Testis (tissue), 2 donors: ENCODE measurements at regions not wholly inside any gene's neighbourhood (a gene's known extent, or its start where the extent isn't known, plus 50 kb on each side); places are given as distances from the start of the nearest gene placed in this dataset.

Source experiments
- DNase-seq: peaks from one replicate; pipeline ENCODE4 v3.0.0-alpha.2; 2019
- H3K27ac ChIP-seq, 2 donors: fragments of 200-600 bp; sonication (generic); one replicate each; pipeline ENCODE4 v1.5.1; 2019
- H3K27me3 ChIP-seq: fragments of 200-600 bp; sonication (generic); one replicate; pipeline ENCODE4 v1.5.1; 2019
- H3K36me3 ChIP-seq: fragments of 200-600 bp; sonication (generic); one replicate; pipeline ENCODE4 v1.5.1; 2017; ENCODE audit warnings: low read depth; ENCODE audit errors: missing control alignments
- H3K4me1 ChIP-seq: fragments of 200-600 bp; sonication (generic); one replicate; pipeline ENCODE4 v1.5.1; 2019
- H3K4me3 ChIP-seq, 2 donors: fragments of 200-600 bp; sonication (generic); one replicate each; pipeline ENCODE4 v1.5.1; 2017 to 2019
- H3K9me3 ChIP-seq: fragments of 200-600 bp; sonication (generic); one replicate; pipeline ENCODE4 v1.5.1; 2017
- POLR2A ChIP-seq: fragments of 450-650 bp; IDR thresholded peaks from one replicate; pipeline ENCODE4 v1.6.1; 2017; ENCODE audit warnings: antibody characterized with exemption, mild to moderate bottlenecking, moderate library complexity
- WGBS, 2 donors: methylation state at CpG; one replicate each; pipeline ENCODE4 v1.1.5; 2018; 5-methylcytosine and 5-hydroxymethylcytosine counted together
- intact Hi-C: fragments of 100-400 bp; cut with DNase I; formaldehyde crosslinking; loops from one replicate; pipeline ENCODE4 v1.15.1; 2023; ENCODE audit warnings: low total_unique reads
- TF ChIP-seq, protein P1 (sequence below), 3 experiments: fragments of 450-650 bp in 2 of 3; fragments of 200-600 bp in 1 of 3; sonication (generic) in 1 of 3; IDR thresholded peaks; one replicate each; pipeline ENCODE4 v1.5.1; 2016 to 2019; ENCODE audit warnings: antibody characterized with exemption in 3 of 3, mild to moderate bottlenecking in 2 of 3, moderate library complexity in 1 of 3

DNA sequence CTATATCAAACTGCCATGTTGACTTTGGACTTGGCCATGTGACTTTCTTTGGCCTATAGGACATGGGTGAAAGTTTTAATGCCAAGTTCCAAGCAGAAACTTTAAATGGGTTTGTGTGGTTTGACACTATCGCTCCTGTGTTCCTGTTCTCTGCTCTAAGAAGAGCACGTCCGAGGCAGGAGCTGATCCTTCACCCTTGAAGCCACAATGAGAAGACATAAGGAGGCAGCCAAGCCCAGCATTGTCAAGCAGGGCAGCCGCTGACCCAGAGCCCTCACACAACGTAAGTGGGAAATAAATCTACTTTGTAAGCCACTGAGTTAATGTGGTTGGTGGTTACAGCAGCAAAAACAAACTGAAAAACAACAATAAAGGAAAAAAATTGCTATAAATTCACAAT lies 422.4 kb downstream of the PID1 start:
- intact Hi-C loops: no loop called here
- Histone ChIP-seq H3K27me3 (no peaks in the 10 kb centered on the region), H3K36me3 (no peaks in the 10 kb centered on the region), H3K4me3 (no peak overlapping the region), H3K4me1 (no peaks in the 10 kb centered on the region), H3K27ac (no peak overlapping the region), H3K9me3 (no peaks in the 10 kb centered on the region)
- 74 to 77% methylated on average over 5 of the region's 5 CpGs for WGBS, 2 donors
- DNase-seq: no peak
- no peak for TF ChIP-seq POLR2A
- TF ChIP-seq, protein P1, sequence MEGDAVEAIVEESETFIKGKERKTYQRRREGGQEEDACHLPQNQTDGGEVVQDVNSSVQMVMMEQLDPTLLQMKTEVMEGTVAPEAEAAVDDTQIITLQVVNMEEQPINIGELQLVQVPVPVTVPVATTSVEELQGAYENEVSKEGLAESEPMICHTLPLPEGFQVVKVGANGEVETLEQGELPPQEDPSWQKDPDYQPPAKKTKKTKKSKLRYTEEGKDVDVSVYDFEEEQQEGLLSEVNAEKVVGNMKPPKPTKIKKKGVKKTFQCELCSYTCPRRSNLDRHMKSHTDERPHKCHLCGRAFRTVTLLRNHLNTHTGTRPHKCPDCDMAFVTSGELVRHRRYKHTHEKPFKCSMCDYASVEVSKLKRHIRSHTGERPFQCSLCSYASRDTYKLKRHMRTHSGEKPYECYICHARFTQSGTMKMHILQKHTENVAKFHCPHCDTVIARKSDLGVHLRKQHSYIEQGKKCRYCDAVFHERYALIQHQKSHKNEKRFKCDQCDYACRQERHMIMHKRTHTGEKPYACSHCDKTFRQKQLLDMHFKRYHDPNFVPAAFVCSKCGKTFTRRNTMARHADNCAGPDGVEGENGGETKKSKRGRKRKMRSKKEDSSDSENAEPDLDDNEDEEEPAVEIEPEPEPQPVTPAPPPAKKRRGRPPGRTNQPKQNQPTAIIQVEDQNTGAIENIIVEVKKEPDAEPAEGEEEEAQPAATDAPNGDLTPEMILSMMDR (IDR thresholded peaks at IDR 0.05): no peak

DNA sequence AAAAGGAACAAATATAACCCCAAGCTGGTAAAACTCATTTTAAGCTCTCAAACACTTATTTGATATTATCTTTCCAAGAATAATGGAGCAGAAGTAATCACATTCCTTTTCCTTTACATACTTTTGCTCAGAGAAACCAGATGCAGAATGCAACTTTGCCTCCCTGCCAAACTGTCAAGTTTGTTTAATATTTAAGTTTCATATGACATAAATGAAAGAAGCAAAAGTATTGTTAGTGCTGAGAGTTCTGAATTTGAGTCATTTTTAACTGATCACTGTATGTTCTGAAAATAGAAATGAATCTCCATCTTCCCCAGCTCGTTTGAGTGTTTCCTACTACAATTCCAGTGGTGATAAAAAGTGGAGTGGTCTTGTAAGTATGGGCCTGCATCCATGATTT lies 423.4 kb downstream of the PID1 start:
- DNase-seq: no peak
- TF ChIP-seq, protein P1 (IDR thresholded peaks at IDR 0.05): no peak
- no peak for TF ChIP-seq POLR2A
- WGBS, 2 donors: 21 to 36% methylated on average over 1 of the region's 1 CpG
- no peak overlapping the region for H3K27ac ChIP-seq
- no peak overlapping the region for H3K4me3 ChIP-seq
- H3K27me3 ChIP-seq: no peaks in the 10 kb centered on the region
- intact Hi-C loops: no loop called here
- no peaks in the 10 kb centered on the region for H3K36me3 ChIP-seq
- no peaks in the 10 kb centered on the region for H3K4me1 ChIP-seq
- no peaks in the 10 kb centered on the region for H3K9me3 ChIP-seq

DNA sequence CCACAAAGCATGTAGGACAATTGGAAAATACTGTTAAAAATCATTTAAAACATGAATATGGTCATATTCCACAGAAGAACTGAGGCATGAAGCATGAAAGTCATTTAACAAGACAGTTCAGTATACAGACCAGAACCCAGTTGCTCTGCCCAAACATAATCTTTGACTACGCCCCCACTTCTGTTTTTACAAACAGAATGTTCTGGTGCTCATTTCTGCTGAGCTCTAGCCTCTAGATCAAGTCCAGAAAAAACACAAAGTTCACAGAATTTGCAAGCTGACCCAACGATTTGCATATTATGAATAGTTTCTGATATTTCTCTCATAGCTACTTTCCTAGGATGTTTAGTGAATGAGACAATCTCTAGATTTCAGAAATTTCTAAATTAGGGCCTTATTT lies 424.9 kb downstream of the PID1 start:
- no peak for TF ChIP-seq POLR2A
- TF ChIP-seq, protein P1 (IDR thresholded peaks at IDR 0.05): no peak
- intact Hi-C loops: no loop called here
- Histone ChIP-seq H3K4me3 (no peak overlapping the region), H3K27ac (peak overlapping the region in 1 of 2 donors; percentile 47), H3K9me3 (no peaks in the 10 kb centered on the region), H3K27me3 (no peaks in the 10 kb centered on the region), H3K36me3 (no peaks in the 10 kb centered on the region), H3K4me1 (no peaks in the 10 kb centered on the region)
- DNase-seq: peak; percentile 24
- 42 to 50% methylated on average over 2 of the region's 2 CpGs for WGBS, 2 donors

DNA sequence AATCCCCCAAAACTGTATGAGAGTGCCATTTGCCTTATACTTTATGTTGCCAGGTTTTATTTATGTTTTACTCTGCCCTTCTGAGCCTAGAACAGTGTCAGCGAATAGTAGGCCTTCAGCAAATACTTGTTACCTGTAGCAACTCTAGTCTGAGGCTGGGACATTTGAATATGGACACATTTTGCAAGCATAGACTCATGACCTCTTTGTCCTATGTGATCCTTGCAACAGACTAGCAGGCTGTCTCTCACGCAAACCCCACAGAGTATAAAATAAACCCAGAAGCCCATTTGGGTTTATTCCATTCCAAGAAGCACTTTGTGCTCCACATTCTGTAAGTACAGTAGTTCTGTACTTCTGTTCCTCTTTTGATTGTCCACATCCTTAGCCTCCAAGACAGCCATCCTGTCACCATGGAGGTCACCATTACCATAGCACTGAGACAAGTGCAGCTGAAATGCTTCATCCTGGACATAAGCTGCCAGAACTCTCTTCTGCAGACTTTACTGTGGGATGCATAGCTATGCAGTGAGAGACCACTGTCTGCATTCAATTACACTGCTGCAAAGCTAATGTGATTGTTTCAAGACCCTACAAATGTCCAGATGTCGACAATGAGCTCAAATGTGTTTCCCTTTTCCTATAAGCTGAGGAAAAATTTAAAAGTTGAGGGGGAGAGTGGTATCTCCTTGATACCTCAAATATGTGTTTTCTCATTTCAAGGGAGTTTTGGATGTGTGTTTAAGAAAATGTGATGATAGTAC lies 425.7 kb downstream of the PID1 start:
- H3K9me3 ChIP-seq: no peaks in the 10 kb centered on the region
- no peaks in the 10 kb centered on the region for H3K36me3 ChIP-seq
- H3K27ac ChIP-seq: no peak overlapping the region

More for the DNA sequence above, 425.7 kb downstream of the PID1 start:
- no peak overlapping the region for H3K4me3 ChIP-seq
- no peaks in the 10 kb centered on the region for H3K4me1 ChIP-seq
- no peak for DNase-seq
- TF ChIP-seq, protein P1 (IDR thresholded peaks at IDR 0.05): no peak
- TF ChIP-seq POLR2A: no peak
- no peaks in the 10 kb centered on the region for H3K27me3 ChIP-seq
- WGBS, 2 donors: 82 to 86% methylated on average over 3 of the region's 3 CpGs
- intact Hi-C loops: no loop called here
